Epithelial cell of proximal tubule (primary cell): ENCODE measurements at regions not wholly inside any gene's neighbourhood (a gene's known extent, or its start where the extent isn't known, plus 50 kb on each side); places are given as distances from the start of the nearest gene placed in this dataset.

Source experiments
- DNase-seq: peaks from one replicate; pipeline ENCODE4 v3.0.0-alpha.2; 2011; ENCODE audit warnings: low read depth
- H3K4me3 ChIP-seq: 2 replicates; pipeline ENCODE4 v1.5.1; 2011; ENCODE audit warnings: low read depth, mild to moderate bottlenecking, low read length
- CTCF ChIP-seq: conservative IDR thresholded peaks from 2 replicates; pipeline ENCODE4 v1.5.1; 2012; ENCODE audit warnings: low read depth, mild to moderate bottlenecking, low read length

GRCh38 chr7:34322841-34323240, 335.2 kb upstream of the NPSR1 start:
- no peak for TF ChIP-seq CTCF
- no peak for DNase-seq
- no peak overlapping the region for H3K4me3 ChIP-seq

GRCh38 chr7:34327681-34328080, 330.3 kb upstream of the NPSR1 start:
- no peak for DNase-seq

DNA sequence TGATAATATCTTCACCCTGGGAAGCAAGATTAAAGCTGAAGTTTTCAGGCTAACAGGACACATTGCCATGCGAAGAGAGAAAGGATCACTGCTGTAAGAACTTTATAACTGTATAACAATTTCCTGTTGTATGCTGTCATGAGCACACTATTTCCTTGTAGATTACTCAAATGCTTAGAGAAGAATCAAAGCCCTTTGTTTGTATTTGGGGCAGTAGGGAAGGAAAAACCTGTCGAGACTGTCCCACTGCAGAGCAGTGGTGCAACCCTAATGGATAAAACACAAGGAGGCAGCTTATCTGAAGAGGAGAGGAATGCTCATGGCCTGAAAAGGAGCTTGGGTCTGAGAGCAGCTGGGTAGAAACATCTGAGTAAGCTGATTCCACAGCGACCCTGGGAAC, 327.7 kb upstream of the NPSR1 start:
- no peak for TF ChIP-seq CTCF
- H3K4me3 ChIP-seq = no peak overlapping the region
- no peak for DNase-seq

More at GRCh38 chr7:34327681-34328080, 330.3 kb upstream of the NPSR1 start:
- TF ChIP-seq CTCF = no peak
- no peak overlapping the region for H3K4me3 ChIP-seq

DNA sequence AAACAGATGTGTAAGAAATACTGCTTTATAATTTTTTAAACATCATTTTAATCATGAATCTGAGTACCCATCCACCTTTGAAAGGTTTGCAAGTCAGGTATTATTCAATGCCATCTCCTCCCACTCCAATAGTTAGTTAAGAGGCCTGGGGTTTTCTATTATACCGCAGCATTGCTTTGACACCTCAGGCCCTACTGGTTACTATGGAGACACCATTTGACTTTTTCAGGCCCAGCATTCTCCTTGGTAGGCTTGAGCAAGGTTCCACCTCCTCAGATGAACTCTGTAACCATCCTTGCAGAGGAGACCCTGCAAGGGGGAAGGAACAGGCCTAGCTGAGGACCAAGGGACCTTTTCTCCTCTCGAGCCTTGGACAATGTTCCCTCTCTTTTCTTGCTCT, 326.9 kb upstream of the NPSR1 start:
- TF ChIP-seq CTCF = no peak
- H3K4me3 ChIP-seq = no peak overlapping the region
- no peak for DNase-seq

GRCh38 chr7:34332006-34332405, 326.0 kb upstream of the NPSR1 start:
- no peak overlapping the region for H3K4me3 ChIP-seq
- DNase-seq = no peak
- no peak for TF ChIP-seq CTCF

DNA sequence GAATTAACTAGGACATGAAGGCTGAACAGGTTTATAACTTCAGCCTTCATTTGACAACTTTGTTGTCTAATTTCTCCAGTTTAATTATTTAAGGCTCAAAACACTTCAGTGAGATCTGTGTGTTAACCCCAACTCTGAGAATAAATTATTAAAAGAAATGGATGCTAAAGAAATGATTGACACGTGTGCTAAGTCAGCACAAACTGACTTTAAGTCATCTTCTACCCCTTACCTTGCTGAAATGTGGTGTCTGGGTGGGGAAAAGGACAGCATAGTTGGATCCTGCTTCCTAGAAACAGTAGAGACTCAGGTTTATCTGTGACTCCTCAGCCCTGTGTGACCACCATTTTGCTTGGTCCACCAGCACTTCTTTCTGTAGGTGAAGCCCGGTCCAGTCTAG, 324.8 kb upstream of the NPSR1 start:
- no peak for TF ChIP-seq CTCF
- no peak for DNase-seq
- H3K4me3 ChIP-seq = no peak overlapping the region

DNA sequence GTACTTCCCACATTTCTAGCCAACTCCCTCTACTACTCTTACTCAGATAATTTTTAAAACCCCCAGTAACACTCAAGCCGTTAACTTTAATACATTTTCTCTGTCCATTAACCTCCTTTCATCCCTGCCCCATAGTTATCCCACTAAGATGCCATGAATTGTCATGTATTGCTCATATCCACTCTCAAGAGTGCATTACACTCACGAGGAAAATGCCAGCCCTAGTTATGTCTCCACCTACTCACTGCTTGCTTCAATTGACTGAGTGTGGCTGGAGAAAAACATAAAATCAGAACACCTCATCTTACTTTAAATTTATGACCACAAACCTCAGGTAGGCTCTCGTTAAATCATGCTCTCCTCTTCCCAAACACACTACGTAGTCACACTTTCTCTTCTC, 324.1 kb upstream of the NPSR1 start:
- DNase-seq = no peak
- TF ChIP-seq CTCF = no peak

More for the DNA sequence above, 324.1 kb upstream of the NPSR1 start:
- H3K4me3 ChIP-seq = no peak overlapping the region
